Glomerular endothelial cell (primary cell): ENCODE measurements at regions not wholly inside any gene's neighbourhood (a gene's known extent, or its start where the extent isn't known, plus 50 kb on each side); places are given as distances from the start of the nearest gene placed in this dataset.
A peak's percentile ranks its signal among the peaks of the same experiment; 100 is the strongest.

Experiments
- DNase-seq: peaks from one replicate; pipeline ENCODE4 v3.0.0-alpha.2; 2011; ENCODE audit warnings: low read depth, low spot score; ENCODE audit errors: extremely low read depth

GRCh38 chr9:119559056-119559455, 189.8 kb upstream of the BRINP1 start:
- DNase-seq: no peak

- DNase-seq: peak; percentile 10
Measured at GRCh38 chr9:119556129-119556875, 187.1 kb upstream of the BRINP1 start.

GRCh38 chr9:119544492-119544891, 175.3 kb upstream of the BRINP1 start:
- no peak for DNase-seq

- DNase-seq: no peak
Measured at GRCh38 chr9:119537138-119537537, 167.9 kb upstream of the BRINP1 start.

- DNase-seq: no peak
Measured at GRCh38 chr9:119533504-119533903, 164.3 kb upstream of the BRINP1 start.

GRCh38 chr9:119526698-119527097, 157.5 kb upstream of the BRINP1 start:
- no peak for DNase-seq

GRCh38 chr9:119523508-119523907, 154.3 kb upstream of the BRINP1 start:
- no peak for DNase-seq

- no peak for DNase-seq
Measured at GRCh38 chr9:119522381-119522780, 153.1 kb upstream of the BRINP1 start.

GRCh38 chr9:119509291-119509905, 140.2 kb upstream of the BRINP1 start:
- no peak for DNase-seq

GRCh38 chr9:119501374-119501773, 132.1 kb upstream of the BRINP1 start:
- no peak for DNase-seq

GRCh38 chr9:119500072-119500771, 131.0 kb upstream of the BRINP1 start:
- DNase-seq: no peak

- DNase-seq: no peak
Measured at GRCh38 chr9:119487118-119487827, 118.0 kb upstream of the BRINP1 start.

GRCh38 chr9:119483153-119483552, 113.9 kb upstream of the BRINP1 start:
- no peak for DNase-seq

GRCh38 chr9:119477197-119477596, 108.0 kb upstream of the BRINP1 start:
- no peak for DNase-seq

- DNase-seq: no peak
Measured at GRCh38 chr9:119458068-119458467, 88.8 kb upstream of the BRINP1 start.

- no peak for DNase-seq
Measured at GRCh38 chr9:119453980-119454379, 84.7 kb upstream of the BRINP1 start.

- no peak for DNase-seq
Measured at GRCh38 chr9:119453490-119453911, 84.3 kb upstream of the BRINP1 start.

- DNase-seq: no peak
Measured at GRCh38 chr9:119451426-119451825, 82.2 kb upstream of the BRINP1 start.

GRCh38 chr9:119443179-119443578, 73.9 kb upstream of the BRINP1 start:
- no peak for DNase-seq

- DNase-seq: no peak
Measured at GRCh38 chr9:119441832-119442231, 72.6 kb upstream of the BRINP1 start.

- DNase-seq: no peak
Measured at GRCh38 chr9:119441338-119441737, 72.1 kb upstream of the BRINP1 start.
